Lower leg skin (tissue), 3 donors: ENCODE measurements at regions not wholly inside any gene's neighbourhood (a gene's known extent, or its start where the extent isn't known, plus 50 kb on each side); places are given as distances from the start of the nearest gene placed in this dataset.

Source experiments
- CTCF ChIP-seq, 3 donors: fragments of 450-650 bp; IDR thresholded peaks; one replicate each; pipeline ENCODE4 v1.5.1; 2016; ENCODE audit warnings: antibody characterized with exemption in 3 of 3, mild to moderate bottlenecking in 3 of 3, moderate library complexity in 2 of 3
- POLR2A ChIP-seq, 2 donors: fragments of 450-650 bp; IDR thresholded peaks; one replicate each; pipeline ENCODE4 v1.6.1; 2016 to 2017; ENCODE audit warnings: antibody characterized with exemption in 2 of 2, mild to moderate bottlenecking in 1 of 2, moderate library complexity in 1 of 2

DNA sequence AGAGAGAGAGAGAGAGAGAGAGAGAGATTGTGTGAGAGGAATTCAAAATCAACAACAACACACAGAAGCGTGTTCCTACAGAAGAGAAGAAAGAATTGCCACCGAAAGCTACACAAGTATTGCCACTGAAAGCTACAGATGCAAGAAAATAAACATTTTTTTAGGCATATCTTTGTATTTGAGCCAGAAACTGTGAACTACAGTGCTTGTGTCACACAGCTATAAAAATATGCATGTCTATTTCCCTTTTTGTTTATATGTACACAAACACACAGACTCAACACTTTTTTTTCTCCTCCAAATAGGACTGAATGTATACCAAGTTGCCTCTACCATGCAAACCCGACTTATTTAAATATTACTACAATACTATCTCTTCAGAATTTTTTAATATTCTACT lies 290.4 kb downstream of the SLITRK5 start:
- TF ChIP-seq CTCF (IDR thresholded peaks at IDR 0.05) (no peak), POLR2A (IDR thresholded peaks at IDR 0.05) (no peak)
